ENCODE measurements at regions not wholly inside any gene's neighbourhood (a gene's known extent, or its start where the extent isn't known, plus 50 kb on each side); places are given as distances from the start of the nearest gene placed in this dataset.

- TF ChIP-seq, protein P1, sequence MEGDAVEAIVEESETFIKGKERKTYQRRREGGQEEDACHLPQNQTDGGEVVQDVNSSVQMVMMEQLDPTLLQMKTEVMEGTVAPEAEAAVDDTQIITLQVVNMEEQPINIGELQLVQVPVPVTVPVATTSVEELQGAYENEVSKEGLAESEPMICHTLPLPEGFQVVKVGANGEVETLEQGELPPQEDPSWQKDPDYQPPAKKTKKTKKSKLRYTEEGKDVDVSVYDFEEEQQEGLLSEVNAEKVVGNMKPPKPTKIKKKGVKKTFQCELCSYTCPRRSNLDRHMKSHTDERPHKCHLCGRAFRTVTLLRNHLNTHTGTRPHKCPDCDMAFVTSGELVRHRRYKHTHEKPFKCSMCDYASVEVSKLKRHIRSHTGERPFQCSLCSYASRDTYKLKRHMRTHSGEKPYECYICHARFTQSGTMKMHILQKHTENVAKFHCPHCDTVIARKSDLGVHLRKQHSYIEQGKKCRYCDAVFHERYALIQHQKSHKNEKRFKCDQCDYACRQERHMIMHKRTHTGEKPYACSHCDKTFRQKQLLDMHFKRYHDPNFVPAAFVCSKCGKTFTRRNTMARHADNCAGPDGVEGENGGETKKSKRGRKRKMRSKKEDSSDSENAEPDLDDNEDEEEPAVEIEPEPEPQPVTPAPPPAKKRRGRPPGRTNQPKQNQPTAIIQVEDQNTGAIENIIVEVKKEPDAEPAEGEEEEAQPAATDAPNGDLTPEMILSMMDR (conservative IDR thresholded peaks at IDR 0.05; ENCODE audit: low read depth in 2 of 2): no peak
- TF ChIP-seq POLR2AphosphoS5 (IDR thresholded peaks at IDR 0.05; ENCODE audit: low read depth) (no peak), ETS1 (IDR thresholded peaks at IDR 0.05) (no peak), EZH2phosphoT487 (IDR thresholded peaks at IDR 0.05; ENCODE audit: unreplicated experiment) (no peak)
- TF ChIP-seq, protein P2, sequence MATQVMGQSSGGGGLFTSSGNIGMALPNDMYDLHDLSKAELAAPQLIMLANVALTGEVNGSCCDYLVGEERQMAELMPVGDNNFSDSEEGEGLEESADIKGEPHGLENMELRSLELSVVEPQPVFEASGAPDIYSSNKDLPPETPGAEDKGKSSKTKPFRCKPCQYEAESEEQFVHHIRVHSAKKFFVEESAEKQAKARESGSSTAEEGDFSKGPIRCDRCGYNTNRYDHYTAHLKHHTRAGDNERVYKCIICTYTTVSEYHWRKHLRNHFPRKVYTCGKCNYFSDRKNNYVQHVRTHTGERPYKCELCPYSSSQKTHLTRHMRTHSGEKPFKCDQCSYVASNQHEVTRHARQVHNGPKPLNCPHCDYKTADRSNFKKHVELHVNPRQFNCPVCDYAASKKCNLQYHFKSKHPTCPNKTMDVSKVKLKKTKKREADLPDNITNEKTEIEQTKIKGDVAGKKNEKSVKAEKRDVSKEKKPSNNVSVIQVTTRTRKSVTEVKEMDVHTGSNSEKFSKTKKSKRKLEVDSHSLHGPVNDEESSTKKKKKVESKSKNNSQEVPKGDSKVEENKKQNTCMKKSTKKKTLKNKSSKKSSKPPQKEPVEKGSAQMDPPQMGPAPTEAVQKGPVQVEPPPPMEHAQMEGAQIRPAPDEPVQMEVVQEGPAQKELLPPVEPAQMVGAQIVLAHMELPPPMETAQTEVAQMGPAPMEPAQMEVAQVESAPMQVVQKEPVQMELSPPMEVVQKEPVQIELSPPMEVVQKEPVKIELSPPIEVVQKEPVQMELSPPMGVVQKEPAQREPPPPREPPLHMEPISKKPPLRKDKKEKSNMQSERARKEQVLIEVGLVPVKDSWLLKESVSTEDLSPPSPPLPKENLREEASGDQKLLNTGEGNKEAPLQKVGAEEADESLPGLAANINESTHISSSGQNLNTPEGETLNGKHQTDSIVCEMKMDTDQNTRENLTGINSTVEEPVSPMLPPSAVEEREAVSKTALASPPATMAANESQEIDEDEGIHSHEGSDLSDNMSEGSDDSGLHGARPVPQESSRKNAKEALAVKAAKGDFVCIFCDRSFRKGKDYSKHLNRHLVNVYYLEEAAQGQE (IDR thresholded peaks at IDR 0.05; ENCODE audit: unreplicated experiment): no peak
Observed at GRCh38 chr16:59114790-59115189, 380.7 kb upstream of the GOT2 start.
